ENCODE measurements at regions not wholly inside any gene's neighbourhood (a gene's known extent, or its start where the extent isn't known, plus 50 kb on each side); places are given as distances from the start of the nearest gene placed in this dataset.

GRCh38 chr15:31805090-31805662 lies 225.1 kb upstream of the CHRNA7 start:
- TF ChIP-seq POLR2A (IDR thresholded peaks at IDR 0.05; ENCODE audit: low read length) (no peak), CTCF (IDR thresholded peaks at IDR 0.05) (no peak), MAZ (IDR thresholded peaks at IDR 0.05; ENCODE audit: borderline replicate concordance, low read depth, low read length) (no peak), CBX2 (IDR thresholded peaks at IDR 0.05; ENCODE audit: borderline replicate concordance, low read depth) (no peak), ESRRA (IDR thresholded peaks at IDR 0.05; ENCODE audit: borderline replicate concordance, low read length) (no peak), REST (IDR thresholded peaks at IDR 0.05) (no peak), SMC3 (IDR thresholded peaks at IDR 0.05) (no peak)

All from A549 (cell line).